HG02840 (cell line): ENCODE measurements at regions not wholly inside any gene's neighbourhood (a gene's known extent, or its start where the extent isn't known, plus 50 kb on each side); places are given as distances from the start of the nearest gene placed in this dataset.
"Not testable (repeated sequence)": the region's sequence is repeated elsewhere in the genome, so short reads cannot be mapped to it uniquely, and the experiment has no call there.

ENCODE experiments used
- ATAC-seq: cut with Tn5 transposase; IDR thresholded peaks from one replicate; pipeline ENCODE4 v1.9.1; 2021; ENCODE audit warnings: mild to moderate bottlenecking, moderate library complexity, moderate number of reproducible peaks; ENCODE audit not compliant: unreplicated experiment, low FRiP score

GRCh38 chr14:51465486-51465885, 186.2 kb upstream of the FRMD6 start:
- no peak for ATAC-seq

GRCh38 chr14:51467392-51467791, 184.3 kb upstream of the FRMD6 start:
- not testable (repeated sequence) for ATAC-seq

- no peak for ATAC-seq
These were observed 183.2 kb upstream of the FRMD6 start for GRCh38 chr14:51468523-51468922.

- no peak for ATAC-seq
These were observed 178.8 kb upstream of the FRMD6 start for GRCh38 chr14:51472881-51473280.

- ATAC-seq: no peak
These were observed 178.4 kb upstream of the FRMD6 start for GRCh38 chr14:51473351-51473750.

- ATAC-seq: no peak
These were observed 177.7 kb upstream of the FRMD6 start for GRCh38 chr14:51473808-51474565.

GRCh38 chr14:51474854-51475253, 176.9 kb upstream of the FRMD6 start:
- ATAC-seq: no peak

GRCh38 chr14:51478175-51478621, 173.5 kb upstream of the FRMD6 start:
- no peak for ATAC-seq

- no peak for ATAC-seq
These were observed 172.0 kb upstream of the FRMD6 start for GRCh38 chr14:51479584-51480325.

- ATAC-seq: no peak
These were observed 170.1 kb upstream of the FRMD6 start for GRCh38 chr14:51481643-51482042.

GRCh38 chr14:51482102-51482501, 169.6 kb upstream of the FRMD6 start:
- no peak for ATAC-seq

- no peak for ATAC-seq
These were observed 167.2 kb upstream of the FRMD6 start for GRCh38 chr14:51484485-51484884.

- no peak for ATAC-seq
These were observed 166.0 kb upstream of the FRMD6 start for GRCh38 chr14:51485733-51486132.

GRCh38 chr14:51487848-51488247, 163.9 kb upstream of the FRMD6 start:
- no peak for ATAC-seq

- ATAC-seq: no peak
These were observed 163.0 kb upstream of the FRMD6 start for GRCh38 chr14:51488569-51489220.

- ATAC-seq: no peak
These were observed 161.5 kb upstream of the FRMD6 start for GRCh38 chr14:51490205-51490604.

GRCh38 chr14:51491036-51491545, 160.6 kb upstream of the FRMD6 start:
- no peak for ATAC-seq

GRCh38 chr14:51491776-51492175, 159.9 kb upstream of the FRMD6 start:
- ATAC-seq: no peak

- ATAC-seq: no peak
These were observed 156.4 kb upstream of the FRMD6 start for GRCh38 chr14:51495319-51495718.

- no peak for ATAC-seq
These were observed 153.1 kb upstream of the FRMD6 start for GRCh38 chr14:51498411-51499227.
